ENCODE measurements at regions not wholly inside any gene's neighbourhood (a gene's known extent, or its start where the extent isn't known, plus 50 kb on each side); places are given as distances from the start of the nearest gene placed in this dataset.

GRCh38 chr20:40738976-40739375 is 49.9 kb upstream of the MAFB start:
- peak; percentile 32 for DNase-seq (ENCODE audit: low spot score)

GRCh38 chr20:40739841-40740240 is 50.8 kb upstream of the MAFB start:
- DNase-seq (ENCODE audit: low spot score): no peak

GRCh38 chr20:40741507-40742106 is 52.6 kb upstream of the MAFB start:
- peak; percentile 60 for DNase-seq (ENCODE audit: low spot score)

DNA sequence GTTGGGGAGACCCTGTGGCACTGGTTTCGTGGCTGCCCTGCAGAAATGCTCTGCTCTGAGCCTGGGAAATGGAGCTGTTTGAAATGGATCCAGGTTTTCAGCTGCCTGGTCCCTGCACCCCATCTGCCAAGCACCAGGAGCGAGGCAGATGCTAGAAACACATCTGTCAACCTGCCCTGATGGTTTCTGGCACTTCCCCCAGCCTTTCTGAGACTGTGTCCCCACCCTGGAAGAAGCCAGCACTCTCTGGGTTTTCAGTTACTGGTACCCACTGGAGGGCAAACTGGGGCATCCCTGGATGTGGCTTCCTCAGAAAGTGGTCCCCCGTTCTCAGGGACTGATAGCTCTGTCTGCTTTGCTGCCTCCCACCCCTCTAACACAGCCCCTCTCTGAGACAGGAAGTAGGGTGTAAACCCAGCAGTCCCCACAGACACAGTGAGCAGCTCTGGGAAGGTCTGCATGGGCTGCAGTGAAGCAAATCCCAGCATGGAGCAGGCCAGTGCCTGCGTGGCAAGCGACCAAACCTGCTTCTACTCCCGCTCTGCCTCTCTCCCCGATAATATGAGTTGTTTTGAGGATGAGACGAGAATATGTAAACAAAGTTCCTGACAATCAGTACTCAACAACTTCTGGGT is 54.2 kb upstream of the MAFB start:
- peak; percentile 34 for DNase-seq (ENCODE audit: low spot score)

GRCh38 chr20:40744072-40744817 is 55.2 kb upstream of the MAFB start:
- DNase-seq (ENCODE audit: low spot score): no peak

DNA sequence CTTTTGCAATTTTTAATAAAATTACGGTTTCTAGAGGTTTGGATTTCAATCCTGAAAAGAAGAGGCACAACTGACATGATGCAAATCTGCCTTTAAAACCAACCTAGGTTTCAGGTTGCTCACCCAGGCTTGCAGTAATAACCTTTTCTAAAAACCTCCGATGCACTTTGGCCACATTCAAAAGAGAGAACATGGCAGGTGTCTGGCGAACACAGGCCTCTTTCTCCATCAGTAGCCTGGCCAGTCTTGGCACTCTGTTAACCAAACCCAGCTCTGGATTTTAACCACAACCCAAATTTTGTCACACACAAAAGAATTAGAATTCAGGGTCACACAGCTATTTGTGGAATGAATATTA is 55.8 kb upstream of the MAFB start:
- DNase-seq (ENCODE audit: low spot score): no peak

DNA sequence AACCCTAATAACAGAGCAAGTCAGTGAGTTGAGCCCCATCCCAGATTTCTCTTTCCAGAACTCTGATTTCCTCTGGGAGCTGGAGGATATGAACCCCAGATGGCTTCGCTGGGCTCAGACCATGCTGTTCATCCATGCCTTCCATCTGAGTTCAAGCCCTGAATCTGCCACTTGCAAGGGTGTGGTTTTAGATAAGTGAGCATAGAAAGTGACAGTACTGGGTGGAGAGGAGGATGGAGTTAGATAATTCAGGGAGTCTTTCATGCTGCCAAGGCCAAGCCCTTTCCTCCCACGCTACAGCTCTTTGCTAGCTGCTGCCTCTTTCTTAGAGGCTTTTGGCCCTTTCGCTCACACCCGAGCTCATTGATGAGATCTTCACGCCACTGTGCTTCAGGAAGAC is 57.2 kb upstream of the MAFB start:
- no peak for DNase-seq (ENCODE audit: low spot score)

- no peak for DNase-seq (ENCODE audit: low spot score)
Observed at GRCh38 chr20:40748182-40748581, 59.1 kb upstream of the MAFB start.

DNA sequence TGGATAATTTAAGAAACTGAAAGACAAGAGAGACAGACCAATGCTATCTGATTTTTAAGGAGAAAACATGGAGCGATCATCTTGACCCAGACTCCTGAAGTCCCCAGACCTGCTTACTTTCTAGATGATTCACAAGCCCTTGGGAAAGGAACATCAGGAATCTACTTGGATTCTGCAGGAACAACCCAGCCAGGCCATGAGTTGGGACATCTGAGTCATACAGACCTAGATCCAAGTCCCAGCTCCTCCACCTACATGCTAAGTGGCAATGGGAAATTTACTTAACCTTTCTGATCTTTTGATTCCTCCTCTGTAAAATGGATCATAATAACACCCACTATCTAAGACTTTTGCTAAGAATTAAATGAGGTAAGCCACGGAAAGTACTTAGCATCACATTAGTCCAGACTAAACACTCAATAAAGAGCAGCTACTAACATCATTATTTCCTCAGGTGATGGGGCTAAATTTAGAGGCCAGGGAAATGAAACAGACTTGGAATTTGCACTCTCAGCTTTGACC is 61.0 kb upstream of the MAFB start:
- no peak for DNase-seq (ENCODE audit: low spot score)

- DNase-seq (ENCODE audit: low spot score): no peak
Observed at GRCh38 chr20:40750541-40751035, 61.6 kb upstream of the MAFB start.

DNA sequence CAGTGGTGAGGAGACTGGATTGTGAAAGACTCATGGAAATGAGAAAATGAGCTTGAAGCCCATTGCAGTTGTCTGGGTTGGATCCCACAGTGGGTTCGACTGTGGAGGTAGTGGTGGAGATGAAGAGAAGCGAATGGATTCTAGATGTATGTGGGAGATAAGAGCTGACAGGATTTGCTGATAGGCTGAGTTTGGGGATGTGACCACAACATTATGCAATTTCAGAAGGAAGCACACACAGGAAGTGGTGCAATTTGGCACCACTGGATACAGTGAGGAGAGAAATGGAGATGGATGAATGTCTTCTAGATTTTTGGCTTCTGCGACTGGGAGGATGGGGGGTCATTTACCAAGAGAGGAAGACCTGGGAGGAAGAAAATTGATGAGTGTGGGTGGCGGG is 64.4 kb upstream of the MAFB start:
- no peak for DNase-seq (ENCODE audit: low spot score)

GRCh38 chr20:40754339-40754943 is 65.4 kb upstream of the MAFB start:
- no peak for DNase-seq (ENCODE audit: low spot score)

DNA sequence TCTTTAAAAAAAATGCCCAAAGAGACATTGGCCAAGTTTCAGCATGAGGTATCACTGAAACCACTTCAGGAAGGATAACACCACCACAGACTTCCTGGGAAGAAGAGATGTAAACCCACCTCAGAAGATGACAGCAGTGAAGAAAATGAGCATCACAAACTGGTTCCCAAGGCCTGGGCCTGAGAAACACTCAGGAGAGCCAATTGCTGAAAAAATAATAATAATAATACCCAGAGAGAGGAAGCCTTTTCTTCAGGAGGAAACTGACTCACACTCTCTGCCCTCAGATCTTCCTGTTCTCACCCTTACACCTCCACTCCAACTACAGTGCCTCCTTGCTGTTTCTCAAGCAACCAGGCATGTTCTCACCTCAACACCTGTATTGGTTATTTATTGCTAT is 68.1 kb upstream of the MAFB start:
- DNase-seq (ENCODE audit: low spot score): no peak

GRCh38 chr20:40758790-40759189 is 69.8 kb upstream of the MAFB start:
- DNase-seq (ENCODE audit: low spot score): no peak

DNA sequence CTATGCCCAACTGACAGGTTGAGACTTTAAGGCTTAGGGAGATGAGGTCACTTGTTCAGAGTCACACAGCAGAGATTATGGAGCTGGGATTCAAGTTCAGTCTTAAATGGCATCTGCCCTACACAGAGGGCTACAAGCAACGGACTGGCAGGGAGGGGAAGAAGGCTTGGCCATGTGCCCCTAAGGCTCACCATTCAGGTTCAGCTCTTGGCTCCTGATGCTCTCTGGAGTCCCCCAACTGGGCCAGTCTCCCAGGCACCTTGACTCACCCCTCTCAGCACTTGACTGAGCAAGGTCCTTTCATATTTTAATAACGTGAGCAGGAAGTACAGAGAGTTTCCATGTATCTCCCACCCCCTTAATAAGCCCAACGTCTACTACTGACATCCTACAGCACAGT is 71.4 kb upstream of the MAFB start:
- DNase-seq (ENCODE audit: low spot score): no peak

DNA sequence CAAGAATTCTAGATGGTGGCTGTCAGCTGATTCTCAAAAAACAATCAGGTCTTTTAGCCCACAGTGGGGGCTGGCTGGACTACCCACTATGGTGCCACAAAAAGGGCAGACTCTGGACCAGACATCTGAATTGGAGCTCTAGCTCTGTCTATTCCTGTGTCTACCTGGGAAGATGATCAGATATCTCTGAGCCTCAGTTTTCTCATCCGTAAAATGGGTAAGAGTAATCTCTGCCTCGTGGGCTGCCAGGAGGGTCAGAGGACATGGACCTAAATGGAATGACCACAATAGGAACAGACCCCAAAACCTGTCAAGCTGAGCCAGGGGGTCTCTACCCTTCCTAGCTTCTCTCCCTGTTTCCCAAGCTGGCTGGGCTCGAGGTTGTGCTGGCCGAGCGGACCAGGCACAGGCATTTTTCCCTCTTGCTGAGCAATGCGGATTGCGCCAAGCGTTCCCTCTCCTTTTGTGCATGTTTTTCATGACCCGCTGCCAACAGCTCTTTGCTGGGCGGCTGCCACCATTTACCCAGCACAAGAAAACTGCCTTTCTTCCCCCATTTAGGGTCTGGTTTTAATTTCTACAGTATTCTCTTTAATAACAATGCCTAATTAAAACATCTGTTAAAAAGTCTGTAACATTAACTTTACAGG is 74.7 kb upstream of the MAFB start:
- DNase-seq (ENCODE audit: low spot score): no peak

DNA sequence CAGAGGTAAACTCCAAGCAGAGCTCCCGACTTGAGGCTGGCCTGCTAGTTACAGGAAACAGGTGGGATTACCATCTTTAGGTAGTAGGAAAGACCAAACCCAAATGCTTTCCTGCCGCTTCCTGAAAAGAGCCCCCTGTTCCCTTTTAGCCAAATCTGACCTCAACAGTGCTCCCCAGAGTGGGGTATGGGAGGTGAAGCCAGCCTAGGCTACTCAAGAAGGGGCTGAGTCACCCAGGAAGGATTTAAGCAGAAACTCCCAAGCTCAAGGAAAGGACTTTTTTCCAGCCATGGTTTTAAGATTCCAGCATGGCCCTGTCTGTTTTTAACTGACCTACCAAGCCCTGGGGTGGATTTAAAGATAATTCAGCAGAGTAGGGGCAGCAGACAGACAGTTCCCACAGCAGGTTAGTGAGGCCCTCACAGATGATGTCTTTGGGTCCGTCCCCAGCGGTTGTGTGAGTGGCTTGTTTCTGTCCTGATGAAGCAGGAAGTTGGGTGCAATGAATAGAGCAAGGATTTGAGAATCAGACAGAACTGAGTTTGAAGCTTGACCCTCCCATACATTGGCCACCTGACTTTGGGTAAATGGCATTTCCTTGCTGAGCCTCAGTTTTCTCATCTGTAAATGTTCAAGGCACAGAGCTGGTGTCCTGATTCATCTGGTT is 76.9 kb upstream of the MAFB start:
- DNase-seq (ENCODE audit: low spot score): no peak

- DNase-seq (ENCODE audit: low spot score): no peak
Observed at GRCh38 chr20:40766790-40767614, 78.0 kb upstream of the MAFB start.

- no peak for DNase-seq (ENCODE audit: low spot score)
Observed at GRCh38 chr20:40767615-40767924, 78.5 kb upstream of the MAFB start.

GRCh38 chr20:40768105-40768504 is 79.1 kb upstream of the MAFB start:
- no peak for DNase-seq (ENCODE audit: low spot score)

DNA sequence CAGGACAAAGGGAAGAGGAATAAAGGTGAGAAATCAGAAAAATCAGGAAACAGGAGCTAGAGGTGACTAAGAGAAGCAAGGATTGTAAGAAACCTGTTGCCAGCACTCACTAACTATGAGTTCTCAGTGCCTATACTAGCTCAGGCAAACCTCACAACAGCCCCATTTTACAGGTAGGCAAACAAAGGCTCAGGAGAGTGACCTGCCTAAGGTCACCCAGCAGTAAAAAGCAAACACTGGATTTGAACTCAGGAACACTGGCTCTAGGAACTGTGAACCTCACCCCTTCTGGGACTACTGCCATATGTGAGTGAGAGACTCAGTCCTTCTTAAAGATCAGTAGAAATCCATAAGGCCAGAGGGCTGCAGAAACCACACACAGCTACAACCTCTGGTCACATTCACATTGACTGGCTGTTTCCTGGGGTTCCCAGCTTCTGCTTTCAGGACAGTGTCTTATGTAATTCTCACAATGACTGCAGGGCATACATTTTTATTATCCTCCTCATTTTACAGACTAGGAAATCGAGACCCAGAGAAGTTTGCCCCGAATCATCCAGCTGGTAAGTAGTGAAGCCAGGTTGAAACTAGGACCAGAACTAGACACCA is 80.7 kb upstream of the MAFB start:
- peak; percentile 7 for DNase-seq (ENCODE audit: low spot score)

Measured in ecto neural progenitor cell (in vitro differentiated cells).